ENCODE measurements at regions not wholly inside any gene's neighbourhood (a gene's known extent, or its start where the extent isn't known, plus 50 kb on each side); places are given as distances from the start of the nearest gene placed in this dataset.

- TF ChIP-seq, protein P1, sequence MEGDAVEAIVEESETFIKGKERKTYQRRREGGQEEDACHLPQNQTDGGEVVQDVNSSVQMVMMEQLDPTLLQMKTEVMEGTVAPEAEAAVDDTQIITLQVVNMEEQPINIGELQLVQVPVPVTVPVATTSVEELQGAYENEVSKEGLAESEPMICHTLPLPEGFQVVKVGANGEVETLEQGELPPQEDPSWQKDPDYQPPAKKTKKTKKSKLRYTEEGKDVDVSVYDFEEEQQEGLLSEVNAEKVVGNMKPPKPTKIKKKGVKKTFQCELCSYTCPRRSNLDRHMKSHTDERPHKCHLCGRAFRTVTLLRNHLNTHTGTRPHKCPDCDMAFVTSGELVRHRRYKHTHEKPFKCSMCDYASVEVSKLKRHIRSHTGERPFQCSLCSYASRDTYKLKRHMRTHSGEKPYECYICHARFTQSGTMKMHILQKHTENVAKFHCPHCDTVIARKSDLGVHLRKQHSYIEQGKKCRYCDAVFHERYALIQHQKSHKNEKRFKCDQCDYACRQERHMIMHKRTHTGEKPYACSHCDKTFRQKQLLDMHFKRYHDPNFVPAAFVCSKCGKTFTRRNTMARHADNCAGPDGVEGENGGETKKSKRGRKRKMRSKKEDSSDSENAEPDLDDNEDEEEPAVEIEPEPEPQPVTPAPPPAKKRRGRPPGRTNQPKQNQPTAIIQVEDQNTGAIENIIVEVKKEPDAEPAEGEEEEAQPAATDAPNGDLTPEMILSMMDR (IDR thresholded peaks at IDR 0.05; ENCODE audit: borderline replicate concordance, insufficient read depth, low read depth, low read length), result no peak
These were observed 62.4 kb upstream of the TRPM1 start for GRCh38 chr15:31163769-31164572.

DNA sequence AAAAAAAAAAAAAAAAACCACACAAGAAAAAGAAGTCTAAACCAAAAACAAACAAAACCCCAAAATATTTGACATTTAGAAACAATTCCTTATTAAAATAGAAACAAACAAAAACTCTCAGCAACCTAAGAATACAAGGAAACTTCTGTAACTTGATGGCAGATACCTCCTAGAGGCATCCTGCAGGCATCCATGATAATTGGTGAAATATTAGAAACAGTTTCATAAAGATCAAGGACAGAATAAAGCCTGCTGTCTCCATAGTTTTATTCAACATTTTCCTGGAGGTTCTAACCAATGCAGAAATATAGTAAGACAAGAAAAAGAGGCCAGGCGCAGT is 63.0 kb upstream of the TRPM1 start:
- no peak overlapping the region for H3K4me3 ChIP-seq (ENCODE audit: low read depth, low read length)
- TF ChIP-seq, protein P1 (IDR thresholded peaks at IDR 0.05; ENCODE audit: borderline replicate concordance, insufficient read depth, low read depth, low read length), result no peak

More at GRCh38 chr15:31163769-31164572, 62.4 kb upstream of the TRPM1 start:
- no peak overlapping the region for H3K4me3 ChIP-seq (ENCODE audit: low read depth, low read length)

DNA sequence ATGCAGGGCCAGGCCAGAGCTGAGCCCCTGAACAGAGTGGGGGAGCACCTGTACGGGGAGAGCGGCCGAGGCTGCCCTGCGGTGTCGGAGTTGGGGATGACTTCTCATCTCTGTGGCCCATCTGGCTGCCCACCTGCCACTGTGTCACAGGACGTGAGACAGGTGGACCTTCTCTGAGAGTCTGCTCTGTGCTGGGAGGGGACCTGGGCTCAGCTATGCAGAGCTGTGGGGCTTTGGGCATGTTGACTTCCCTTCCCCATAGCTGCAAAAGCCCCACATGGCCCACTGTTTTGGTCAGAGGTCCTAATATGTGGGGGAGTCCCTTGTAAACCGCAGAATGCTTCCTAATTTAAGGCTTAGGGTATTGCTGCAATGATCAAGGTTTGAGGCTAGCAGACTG is 68.0 kb upstream of the TRPM1 start:
- TF ChIP-seq, protein P1 (IDR thresholded peaks at IDR 0.05; ENCODE audit: borderline replicate concordance, insufficient read depth, low read depth, low read length), result no peak
- no peak overlapping the region for H3K4me3 ChIP-seq (ENCODE audit: low read depth, low read length)

DNA sequence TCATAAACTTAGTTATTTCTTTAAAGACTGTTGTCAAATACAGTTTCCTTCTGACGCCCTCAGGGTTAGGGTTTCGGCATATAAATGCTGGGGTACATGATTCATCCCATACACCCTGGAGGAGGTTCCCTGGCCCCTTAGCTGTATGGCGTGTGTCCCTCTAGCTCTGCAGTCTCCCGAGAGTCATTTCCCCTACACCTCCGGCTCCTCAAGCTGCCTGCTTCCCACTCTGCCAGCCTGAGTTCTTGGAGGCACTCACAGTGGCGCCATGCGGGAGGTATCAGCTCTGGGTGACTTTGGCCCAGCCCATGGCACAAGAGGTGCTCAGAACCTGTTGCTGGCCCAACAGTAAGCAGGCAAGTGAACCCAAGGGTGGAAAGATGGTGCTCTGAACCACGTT is 70.2 kb upstream of the TRPM1 start:
- TF ChIP-seq, protein P1 (IDR thresholded peaks at IDR 0.05; ENCODE audit: borderline replicate concordance, insufficient read depth, low read depth, low read length), result no peak
- H3K4me3 ChIP-seq (ENCODE audit: low read depth, low read length), result no peak overlapping the region

- no peak overlapping the region for H3K4me3 ChIP-seq (ENCODE audit: low read depth, low read length)
- TF ChIP-seq, protein P1 (IDR thresholded peaks at IDR 0.05; ENCODE audit: borderline replicate concordance, insufficient read depth, low read depth, low read length), result no peak
These were observed 71.1 kb upstream of the TRPM1 start for GRCh38 chr15:31172606-31173005.

DNA sequence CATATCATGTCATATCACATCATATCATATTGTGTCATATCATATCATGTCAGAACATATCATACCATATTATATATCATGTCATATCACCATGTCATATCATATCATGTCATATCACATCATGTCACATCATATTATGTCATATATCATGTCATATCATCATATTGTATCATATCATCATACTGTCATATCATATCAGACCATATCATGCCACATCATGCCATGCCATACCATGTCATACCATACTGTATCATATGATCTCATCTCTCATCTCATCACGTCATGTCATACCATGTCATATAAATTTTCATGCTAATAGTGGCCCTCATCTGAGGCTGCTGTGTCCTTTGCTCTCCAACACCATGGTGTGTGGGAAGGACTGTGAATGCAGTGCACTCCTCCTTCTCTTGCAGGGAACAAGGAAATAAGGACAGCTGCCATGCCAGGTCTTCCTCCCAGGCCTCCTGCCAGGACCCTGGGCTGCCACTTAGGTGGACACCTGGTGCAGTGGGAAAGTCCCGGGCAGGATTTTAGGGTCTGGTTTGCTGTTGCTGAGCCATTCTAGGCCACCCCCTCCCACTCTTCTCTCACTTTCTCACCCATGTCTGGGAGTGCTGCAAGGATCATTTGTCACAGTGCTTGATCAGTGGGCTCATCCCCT is 72.4 kb upstream of the TRPM1 start:
- H3K4me3 ChIP-seq (ENCODE audit: low read depth, low read length), result no peak overlapping the region
- TF ChIP-seq, protein P1 (IDR thresholded peaks at IDR 0.05; ENCODE audit: borderline replicate concordance, insufficient read depth, low read depth, low read length), result no peak

DNA sequence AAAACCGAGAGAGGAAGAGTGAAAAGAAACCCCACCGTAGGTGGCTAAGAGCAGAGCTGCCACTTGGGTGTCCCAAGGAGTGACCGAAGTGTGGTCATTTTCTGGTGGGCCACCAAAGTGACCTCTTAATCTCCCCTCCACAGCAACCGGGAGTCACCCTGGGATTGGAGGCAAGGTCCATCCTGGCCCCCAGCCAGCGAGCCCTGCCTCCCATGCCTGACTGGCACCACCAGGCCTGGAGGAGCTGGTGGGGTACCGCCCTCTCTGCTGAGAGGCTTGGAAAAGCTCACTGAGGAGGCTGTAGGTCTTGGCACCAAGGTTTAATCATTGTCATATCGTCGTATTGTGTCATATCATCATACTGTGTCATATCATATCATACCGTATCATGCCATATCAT is 74.0 kb upstream of the TRPM1 start:
- H3K4me3 ChIP-seq (ENCODE audit: low read depth, low read length), result no peak overlapping the region
- TF ChIP-seq, protein P1 (IDR thresholded peaks at IDR 0.05; ENCODE audit: borderline replicate concordance, insufficient read depth, low read depth, low read length), result no peak
